GM12878 (cell line): ENCODE measurements at regions not wholly inside any gene's neighbourhood (a gene's known extent, or its start where the extent isn't known, plus 50 kb on each side); places are given as distances from the start of the nearest gene placed in this dataset.

Experiments used
- ATAC-seq: fragments of 200-7000 bp; cut with Tn5 transposase; 3 replicates; pipeline ENCODE4 v1.9.1; 2020; ENCODE audit warnings: mild to moderate bottlenecking, moderate library complexity
- BruUV-seq: library from RNA; stranded (reverse); fragments of 400-500 nt; replicated peaks from 2 replicates; lab custom pipeline; 2021; lab: Mats Ljungman, UMichigan
- CTCF ChIA-PET: fragments of 300-600 bp; sonication (Branson Sonifier 250); formaldehyde crosslinking; extraction: SDS; loops from one replicate; lab custom pipeline; 2021; ENCODE audit warnings: inconsistent platforms; lab: Yijun Ruan, JAX
- POLR2A ChIA-PET: fragments of 350-600 bp; formaldehyde crosslinking; extraction: SDS; loops from one replicate; lab custom pipeline; 2021; ENCODE audit warnings: inconsistent platforms; lab: Charles Lee
- RAD21 ChIA-PET: fragments of 300-600 bp; sonication (Branson Sonifier 250); formaldehyde crosslinking; loops from one replicate; lab custom pipeline; 2023; ENCODE audit warnings: antibody characterized with exemption; ENCODE audit not compliant: unreplicated experiment; lab: Charles Lee
- SMC1A ChIA-PET: fragments of 300-600 bp; sonication (Branson Sonifier 250); formaldehyde crosslinking; loops from one replicate; lab custom pipeline; 2023; ENCODE audit not compliant: unreplicated experiment, uncharacterized antibody; lab: Charles Lee
- DNase-seq: peaks from one replicate; pipeline ENCODE4 v3.0.0-alpha.2; 2011; ENCODE audit warnings: low read depth, low spot score
- FAIRE-seq: peaks from 3 replicates; lab custom pipeline; 2011; peaks lifted over from hg19 to GRCh38; lab: Jason Lieb, UNC
- H2AFZ ChIP-seq: 2 replicates; pipeline ENCODE4 v1.6.0; 2011; ENCODE audit warnings: low read depth, low read length, control low read depth; ENCODE audit not compliant: control insufficient read depth
- H3K27ac ChIP-seq: 2 replicates; pipeline ENCODE4 v1.5.1; 2011; ENCODE audit warnings: control low read depth; ENCODE audit not compliant: control insufficient read depth, insufficient read depth
- H3K27me3 ChIP-seq, 2 experiments: replicated peaks in 1 of 2; 2 replicates each; pipeline versions ENCODE4 v1.6.0 to v1.6.1; 2011; ENCODE audit warnings: low read length in 1 of 2; ENCODE audit not compliant: control insufficient read depth in 2 of 2, insufficient read depth in 2 of 2
- H3K36me3 ChIP-seq, 2 experiments: 2 replicates each; pipeline ENCODE4 v1.5.1; 2011; ENCODE audit warnings: low read length in 1 of 2; ENCODE audit not compliant: control insufficient read depth in 2 of 2, insufficient read depth in 2 of 2
- H3K4me1 ChIP-seq: 2 replicates; pipeline ENCODE4 v1.6.1; 2011; ENCODE audit warnings: mild to moderate bottlenecking, low read length, moderate library complexity, mixed read lengths; ENCODE audit not compliant: control insufficient read depth, insufficient read depth
- H3K4me2 ChIP-seq: 2 replicates; pipeline ENCODE4 v1.6.0; 2011; ENCODE audit warnings: control low read depth; ENCODE audit not compliant: control insufficient read depth, insufficient read depth
- H3K4me3 ChIP-seq: fragments of 200-600 bp; sonication (generic); 2 replicates; pipeline ENCODE4 v1.5.1; 2016
- H3K79me2 ChIP-seq: 2 replicates; pipeline ENCODE4 v1.6.0; 2011; ENCODE audit warnings: low read length; ENCODE audit not compliant: control insufficient read depth, insufficient read depth
- H3K9ac ChIP-seq: 2 replicates; pipeline ENCODE4 v1.8.0; 2011; ENCODE audit warnings: low read length, control low read depth, mixed read lengths; ENCODE audit not compliant: control insufficient read depth, insufficient read depth
- H3K9me3 ChIP-seq: replicated peaks from 3 replicates; pipeline ENCODE4 v1.5.1; 2011; ENCODE audit warnings: mild to moderate bottlenecking, low read length; ENCODE audit not compliant: control insufficient read depth, insufficient read depth
- H4K20me1 ChIP-seq: 2 replicates; pipeline ENCODE4 v1.6.0; 2011; ENCODE audit not compliant: control insufficient read depth, insufficient read depth
- BHLHE40 ChIP-seq, 2 experiments: fragments of 450-650 bp in 1 of 2; IDR thresholded peaks; 2 replicates each; pipeline ENCODE4 v1.6.1; 2011 to 2017; ENCODE audit warnings: low read depth in 2 of 2, borderline replicate concordance in 1 of 2, improper control_type of control experiment in 1 of 2, low read length in 1 of 2, mild to moderate bottlenecking in 1 of 2
- FOXM1 ChIP-seq: IDR thresholded peaks from 2 replicates; pipeline ENCODE4 v1.6.1; 2012; ENCODE audit warnings: low read depth, mild to moderate bottlenecking, inconsistent platforms, low read length, moderate library complexity
- IKZF2 ChIP-seq, 2 experiments: fragments of 450-650 bp; IDR thresholded peaks; 2 replicates each; pipeline ENCODE4 v1.6.1; 2017; ENCODE audit warnings: mild to moderate bottlenecking in 2 of 2, moderate library complexity in 2 of 2
- JUNB ChIP-seq: IDR thresholded peaks from 2 replicates; pipeline ENCODE4 v1.6.1; 2016; ENCODE audit warnings: antibody characterized with exemption, mild to moderate bottlenecking
- SUZ12 ChIP-seq: fragments of 200-600 bp; sonication (generic); IDR thresholded peaks from one replicate; pipeline ENCODE4 v1.6.1; 2018; ENCODE audit warnings: antibody characterized with exemption, mild to moderate bottlenecking; ENCODE audit not compliant: unreplicated experiment
- ZNF217 ChIP-seq: fragments of 450-650 bp; IDR thresholded peaks from 2 replicates; pipeline ENCODE4 v1.6.1; 2017; ENCODE audit warnings: antibody characterized with exemption, mild to moderate bottlenecking
- ZNF622 ChIP-seq: fragments of 450-650 bp; IDR thresholded peaks from 2 replicates; pipeline ENCODE4 v1.6.1; 2017; ENCODE audit warnings: mild to moderate bottlenecking, inconsistent platforms
- ZZZ3 ChIP-seq: IDR thresholded peaks from 2 replicates; pipeline ENCODE4 v1.6.1; 2011; ENCODE audit warnings: low read depth; ENCODE audit not compliant: control insufficient read depth, insufficient read length
- WGBS: methylation state at CpG from one replicate; pipeline ENCODE4 v1.1.6; 2016; ENCODE audit warnings: low lambda C conversion rate; ENCODE audit not compliant: insufficient replicate concordance, insufficient coverage; ENCODE audit errors: missing lambda C conversion rate; 5-methylcytosine and 5-hydroxymethylcytosine counted together
- in situ Hi-C: fragments of 300-500 bp; cut with MboI; formaldehyde crosslinking; loops from 9 replicates; pipeline ENCODE4 v1.14.3; 2018; ENCODE audit warnings: mixed read lengths
- intact Hi-C: fragments of 100-400 bp; cut with micrococcal nuclease; formaldehyde crosslinking; loops from one replicate; pipeline ENCODE4 v1.14.2; 2022; ENCODE audit not compliant: unreplicated experiment
- TF ChIP-seq, protein P1 (sequence below): fragments of 450-650 bp; formaldehyde crosslinking; IDR thresholded peaks from 2 replicates; pipeline ENCODE4 v1.5.0; 2022; ENCODE audit warnings: mild to moderate bottlenecking, missing genetic modification characterization
- TF ChIP-seq, protein P2 (sequence below), 3 experiments: IDR thresholded peaks in 2 of 3; conservative IDR thresholded peaks in 1 of 3; 2 replicates each; pipeline ENCODE4 v1.5.1; 2011; ENCODE audit warnings: low read depth in 3 of 3, low read length in 3 of 3, mild to moderate bottlenecking in 3 of 3, control low read depth in 2 of 3, moderate library complexity in 2 of 3, inconsistent platforms in 1 of 3, mixed read lengths in 1 of 3; ENCODE audit not compliant: control insufficient read depth in 2 of 3, insufficient read depth in 1 of 3; ENCODE audit errors: extremely low read depth in 1 of 3
- TF ChIP-seq, protein P3 (sequence below): IDR thresholded peaks from 2 replicates; pipeline ENCODE4 v1.6.1; 2011; ENCODE audit warnings: low read depth, mild to moderate bottlenecking, low read length, moderate library complexity, borderline replicate concordance; ENCODE audit errors: extremely low read depth
- TF ChIP-seq, protein P4 (sequence below): fragments of 450-650 bp; IDR thresholded peaks from 2 replicates; pipeline ENCODE4 v1.6.1; 2016; ENCODE audit warnings: mild to moderate bottlenecking
- TF ChIP-seq, protein P5 (sequence below): fragments of 450-650 bp; formaldehyde crosslinking; IDR thresholded peaks from 2 replicates; pipeline ENCODE4 v1.4.0; 2020; ENCODE audit warnings: mild to moderate bottlenecking, moderate library complexity

DNA sequence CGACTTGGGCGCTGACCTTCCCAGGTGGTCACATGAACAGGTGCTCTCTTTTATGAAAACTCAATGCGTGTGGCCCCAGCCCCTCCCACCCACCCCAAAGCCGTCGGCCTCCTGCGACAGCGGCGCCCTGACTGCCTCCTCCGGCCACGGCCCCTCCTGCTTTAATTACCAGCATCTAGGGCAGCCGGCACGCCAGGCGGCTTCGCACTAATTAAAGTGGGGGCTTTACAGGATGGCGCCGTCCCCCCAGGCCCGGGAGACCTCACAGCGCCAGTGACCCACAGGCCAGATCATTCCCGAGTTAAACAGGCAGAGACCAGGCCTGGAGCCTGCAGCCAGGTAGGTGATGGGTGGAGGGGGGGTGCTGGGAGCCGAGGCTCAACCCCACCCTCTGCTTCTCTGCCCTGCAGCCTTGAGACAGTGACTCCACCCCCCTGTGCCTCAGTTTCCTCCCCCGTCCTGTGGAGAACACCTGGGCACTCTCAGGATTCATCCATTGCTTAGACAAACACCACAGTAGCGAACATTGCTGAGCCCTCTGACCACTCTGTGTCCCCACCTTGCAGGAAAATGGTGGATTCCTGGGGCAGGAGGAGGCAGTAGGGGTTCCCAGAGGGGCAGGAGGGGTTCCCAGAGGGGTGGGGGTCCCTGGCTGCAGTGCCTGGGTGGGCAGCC, 100.8 kb downstream of the MICALL2 start:
- DNase-seq (no peak), ATAC-seq (no peak; the same call in 2 of the 3 replicates), FAIRE-seq (no peak)
- Histone ChIP-seq H3K4me2 (no peak overlapping the region), H3K36me3 (no peaks in the 10 kb centered on the region), H3K4me3 (no peak overlapping the region), H3K9me3 (no peaks in the 10 kb centered on the region), H4K20me1 (no peaks in the 10 kb centered on the region), H3K4me1 (no peaks in the 10 kb centered on the region), H3K27me3 (no peaks in the 10 kb centered on the region), H3K79me2 (no peaks in the 10 kb centered on the region), H3K9ac (no peak overlapping the region), H2AFZ (no peak overlapping the region), H3K27ac (no peak overlapping the region)
- ChIA-PET POLR2A (no interaction called here), RAD21 (no interaction called here), SMC1A (no interaction called here), CTCF (no interaction called here)
- intact Hi-C loops (no loop called here), in situ Hi-C loops (no loop called here)
- WGBS = 65% methylated on average over 14 of the region's 22 CpGs
- BruUV-seq = no TSS peak
- TF ChIP-seq FOXM1 = no peak
- no peak for TF ChIP-seq ZNF622
- TF ChIP-seq, protein P1, sequence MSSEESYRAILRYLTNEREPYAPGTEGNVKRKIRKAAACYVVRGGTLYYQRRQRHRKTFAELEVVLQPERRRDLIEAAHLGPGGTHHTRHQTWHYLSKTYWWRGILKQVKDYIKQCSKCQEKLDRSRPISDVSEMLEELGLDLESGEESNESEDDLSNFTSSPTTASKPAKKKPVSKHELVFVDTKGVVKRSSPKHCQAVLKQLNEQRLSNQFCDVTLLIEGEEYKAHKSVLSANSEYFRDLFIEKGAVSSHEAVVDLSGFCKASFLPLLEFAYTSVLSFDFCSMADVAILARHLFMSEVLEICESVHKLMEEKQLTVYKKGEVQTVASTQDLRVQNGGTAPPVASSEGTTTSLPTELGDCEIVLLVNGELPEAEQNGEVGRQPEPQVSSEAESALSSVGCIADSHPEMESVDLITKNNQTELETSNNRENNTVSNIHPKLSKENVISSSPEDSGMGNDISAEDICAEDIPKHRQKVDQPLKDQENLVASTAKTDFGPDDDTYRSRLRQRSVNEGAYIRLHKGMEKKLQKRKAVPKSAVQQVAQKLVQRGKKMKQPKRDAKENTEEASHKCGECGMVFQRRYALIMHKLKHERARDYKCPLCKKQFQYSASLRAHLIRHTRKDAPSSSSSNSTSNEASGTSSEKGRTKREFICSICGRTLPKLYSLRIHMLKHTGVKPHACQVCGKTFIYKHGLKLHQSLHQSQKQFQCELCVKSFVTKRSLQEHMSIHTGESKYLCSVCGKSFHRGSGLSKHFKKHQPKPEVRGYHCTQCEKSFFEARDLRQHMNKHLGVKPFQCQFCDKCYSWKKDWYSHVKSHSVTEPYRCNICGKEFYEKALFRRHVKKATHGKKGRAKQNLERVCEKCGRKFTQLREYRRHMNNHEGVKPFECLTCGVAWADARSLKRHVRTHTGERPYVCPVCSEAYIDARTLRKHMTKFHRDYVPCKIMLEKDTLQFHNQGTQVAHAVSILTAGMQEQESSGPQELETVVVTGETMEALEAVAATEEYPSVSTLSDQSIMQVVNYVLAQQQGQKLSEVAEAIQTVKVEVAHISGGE (CRISPR knock-in tag) = no peak
- TF ChIP-seq, protein P2, sequence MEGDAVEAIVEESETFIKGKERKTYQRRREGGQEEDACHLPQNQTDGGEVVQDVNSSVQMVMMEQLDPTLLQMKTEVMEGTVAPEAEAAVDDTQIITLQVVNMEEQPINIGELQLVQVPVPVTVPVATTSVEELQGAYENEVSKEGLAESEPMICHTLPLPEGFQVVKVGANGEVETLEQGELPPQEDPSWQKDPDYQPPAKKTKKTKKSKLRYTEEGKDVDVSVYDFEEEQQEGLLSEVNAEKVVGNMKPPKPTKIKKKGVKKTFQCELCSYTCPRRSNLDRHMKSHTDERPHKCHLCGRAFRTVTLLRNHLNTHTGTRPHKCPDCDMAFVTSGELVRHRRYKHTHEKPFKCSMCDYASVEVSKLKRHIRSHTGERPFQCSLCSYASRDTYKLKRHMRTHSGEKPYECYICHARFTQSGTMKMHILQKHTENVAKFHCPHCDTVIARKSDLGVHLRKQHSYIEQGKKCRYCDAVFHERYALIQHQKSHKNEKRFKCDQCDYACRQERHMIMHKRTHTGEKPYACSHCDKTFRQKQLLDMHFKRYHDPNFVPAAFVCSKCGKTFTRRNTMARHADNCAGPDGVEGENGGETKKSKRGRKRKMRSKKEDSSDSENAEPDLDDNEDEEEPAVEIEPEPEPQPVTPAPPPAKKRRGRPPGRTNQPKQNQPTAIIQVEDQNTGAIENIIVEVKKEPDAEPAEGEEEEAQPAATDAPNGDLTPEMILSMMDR (IDR thresholded peaks at IDR 0.05 in 2 of 3, conservative IDR thresholded peaks at IDR 0.05 in 1 of 3; ENCODE audit: control insufficient read depth in 2 of 3, extremely low read depth in 1 of 3, insufficient read depth in 1 of 3, low read depth in 3 of 3, low read length in 3 of 3) = no peak
- TF ChIP-seq IKZF2 (IDR thresholded peaks at IDR 0.05) = no peak
- TF ChIP-seq, protein P3, sequence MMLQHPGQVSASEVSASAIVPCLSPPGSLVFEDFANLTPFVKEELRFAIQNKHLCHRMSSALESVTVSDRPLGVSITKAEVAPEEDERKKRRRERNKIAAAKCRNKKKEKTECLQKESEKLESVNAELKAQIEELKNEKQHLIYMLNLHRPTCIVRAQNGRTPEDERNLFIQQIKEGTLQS = no peak
- no peak for TF ChIP-seq BHLHE40 (IDR thresholded peaks at IDR 0.05; ENCODE audit: borderline replicate concordance in 1 of 2, low read depth in 2 of 2, low read length in 1 of 2)
- TF ChIP-seq, protein P4, sequence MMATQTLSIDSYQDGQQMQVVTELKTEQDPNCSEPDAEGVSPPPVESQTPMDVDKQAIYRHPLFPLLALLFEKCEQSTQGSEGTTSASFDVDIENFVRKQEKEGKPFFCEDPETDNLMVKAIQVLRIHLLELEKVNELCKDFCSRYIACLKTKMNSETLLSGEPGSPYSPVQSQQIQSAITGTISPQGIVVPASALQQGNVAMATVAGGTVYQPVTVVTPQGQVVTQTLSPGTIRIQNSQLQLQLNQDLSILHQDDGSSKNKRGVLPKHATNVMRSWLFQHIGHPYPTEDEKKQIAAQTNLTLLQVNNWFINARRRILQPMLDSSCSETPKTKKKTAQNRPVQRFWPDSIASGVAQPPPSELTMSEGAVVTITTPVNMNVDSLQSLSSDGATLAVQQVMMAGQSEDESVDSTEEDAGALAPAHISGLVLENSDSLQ = no peak
- TF ChIP-seq, protein P5, sequence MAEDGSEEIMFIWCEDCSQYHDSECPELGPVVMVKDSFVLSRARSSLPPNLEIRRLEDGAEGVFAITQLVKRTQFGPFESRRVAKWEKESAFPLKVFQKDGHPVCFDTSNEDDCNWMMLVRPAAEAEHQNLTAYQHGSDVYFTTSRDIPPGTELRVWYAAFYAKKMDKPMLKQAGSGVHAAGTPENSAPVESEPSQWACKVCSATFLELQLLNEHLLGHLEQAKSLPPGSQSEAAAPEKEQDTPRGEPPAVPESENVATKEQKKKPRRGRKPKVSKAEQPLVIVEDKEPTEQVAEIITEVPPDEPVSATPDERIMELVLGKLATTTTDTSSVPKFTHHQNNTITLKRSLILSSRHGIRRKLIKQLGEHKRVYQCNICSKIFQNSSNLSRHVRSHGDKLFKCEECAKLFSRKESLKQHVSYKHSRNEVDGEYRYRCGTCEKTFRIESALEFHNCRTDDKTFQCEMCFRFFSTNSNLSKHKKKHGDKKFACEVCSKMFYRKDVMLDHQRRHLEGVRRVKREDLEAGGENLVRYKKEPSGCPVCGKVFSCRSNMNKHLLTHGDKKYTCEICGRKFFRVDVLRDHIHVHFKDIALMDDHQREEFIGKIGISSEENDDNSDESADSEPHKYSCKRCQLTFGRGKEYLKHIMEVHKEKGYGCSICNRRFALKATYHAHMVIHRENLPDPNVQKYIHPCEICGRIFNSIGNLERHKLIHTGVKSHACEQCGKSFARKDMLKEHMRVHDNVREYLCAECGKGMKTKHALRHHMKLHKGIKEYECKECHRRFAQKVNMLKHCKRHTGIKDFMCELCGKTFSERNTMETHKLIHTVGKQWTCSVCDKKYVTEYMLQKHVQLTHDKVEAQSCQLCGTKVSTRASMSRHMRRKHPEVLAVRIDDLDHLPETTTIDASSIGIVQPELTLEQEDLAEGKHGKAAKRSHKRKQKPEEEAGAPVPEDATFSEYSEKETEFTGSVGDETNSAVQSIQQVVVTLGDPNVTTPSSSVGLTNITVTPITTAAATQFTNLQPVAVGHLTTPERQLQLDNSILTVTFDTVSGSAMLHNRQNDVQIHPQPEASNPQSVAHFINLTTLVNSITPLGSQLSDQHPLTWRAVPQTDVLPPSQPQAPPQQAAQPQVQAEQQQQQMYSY (CRISPR knock-in tag) = no peak
- TF ChIP-seq JUNB = no peak
- no peak for TF ChIP-seq SUZ12
- no peak for TF ChIP-seq ZZZ3
- TF ChIP-seq ZNF217 = no peak
